OCI-M2 (cell line): ENCODE measurements at regions not wholly inside any gene's neighbourhood (a gene's known extent, or its start where the extent isn't known, plus 50 kb on each side); places are given as distances from the start of the nearest gene placed in this dataset.
"Not testable (repeated sequence)": the region's sequence is repeated elsewhere in the genome, so short reads cannot be mapped to it uniquely, and the experiment has no call there.

Experiments
- DNase-seq: peaks from one replicate; lab custom pipeline; 2025; ENCODE audit not compliant: unreplicated experiment; lab: John Stamatoyannopoulos, UW

- DNase-seq, result no peak
These were observed 202.7 kb downstream of the SPRY1 start for GRCh38 chr4:123599061-123599919.

- DNase-seq, result peak; percentile 53
These were observed 203.6 kb downstream of the SPRY1 start for GRCh38 chr4:123599920-123600810.

- DNase-seq, result no peak
These were observed 204.7 kb downstream of the SPRY1 start for GRCh38 chr4:123600987-123601904.

- no peak for DNase-seq
These were observed 205.4 kb downstream of the SPRY1 start for GRCh38 chr4:123602007-123602406.

- DNase-seq, result no peak
These were observed 206.6 kb downstream of the SPRY1 start for GRCh38 chr4:123603165-123603564.

- not testable (repeated sequence) for DNase-seq
These were observed 209.2 kb downstream of the SPRY1 start for GRCh38 chr4:123605797-123606196.

GRCh38 chr4:123606336-123606735 lies 209.7 kb downstream of the SPRY1 start:
- no peak for DNase-seq

GRCh38 chr4:123606946-123607542 lies 210.4 kb downstream of the SPRY1 start:
- no peak for DNase-seq

GRCh38 chr4:123609829-123610228 lies 213.2 kb downstream of the SPRY1 start:
- no peak for DNase-seq

GRCh38 chr4:123613586-123614344 lies 217.2 kb downstream of the SPRY1 start:
- no peak for DNase-seq

- DNase-seq, result no peak
These were observed 219.3 kb downstream of the SPRY1 start for GRCh38 chr4:123615901-123616300.

- no peak for DNase-seq
These were observed 220.4 kb downstream of the SPRY1 start for GRCh38 chr4:123616951-123617461.

GRCh38 chr4:123617791-123618190 lies 221.2 kb downstream of the SPRY1 start:
- DNase-seq, result no peak

- no peak for DNase-seq
These were observed 222.0 kb downstream of the SPRY1 start for GRCh38 chr4:123618606-123619005.

GRCh38 chr4:123619326-123619725 lies 222.7 kb downstream of the SPRY1 start:
- no peak for DNase-seq

- DNase-seq, result no peak
These were observed 223.3 kb downstream of the SPRY1 start for GRCh38 chr4:123619895-123620294.

- no peak for DNase-seq
These were observed 224.6 kb downstream of the SPRY1 start for GRCh38 chr4:123621072-123621705.

GRCh38 chr4:123622572-123622971 lies 226.0 kb downstream of the SPRY1 start:
- DNase-seq, result no peak

- no peak for DNase-seq
These were observed 227.0 kb downstream of the SPRY1 start for GRCh38 chr4:123623611-123624010.
